Vagina (tissue), 2 donors: ENCODE measurements at regions not wholly inside any gene's neighbourhood (a gene's known extent, or its start where the extent isn't known, plus 50 kb on each side); places are given as distances from the start of the nearest gene placed in this dataset.

ENCODE experiments used
- DNase-seq, 2 donors: peaks; one replicate each; pipeline ENCODE4 v3.0.0-alpha.2; 2017; ENCODE audit errors: extremely low spot score in 2 of 2
- H3K27ac ChIP-seq: fragments of 200-600 bp; sonication (generic); one replicate; pipeline ENCODE4 v1.5.1; 2019
- H3K27me3 ChIP-seq: fragments of 200-600 bp; sonication (generic); one replicate; pipeline ENCODE4 v1.5.1; 2019
- H3K36me3 ChIP-seq, 2 donors: fragments of 200-600 bp; sonication (generic); one replicate each; pipeline ENCODE4 v1.5.1; 2017 to 2019
- H3K4me1 ChIP-seq: fragments of 200-600 bp; sonication (generic); one replicate; pipeline ENCODE4 v1.5.1; 2019
- H3K4me3 ChIP-seq, 2 donors: fragments of 200-600 bp; sonication (generic); 1 replicate in 1 of 2; 2 replicates in 1 of 2; pipeline ENCODE4 v1.5.1; 2016 to 2019
- H3K9me3 ChIP-seq: fragments of 200-600 bp; sonication (generic); one replicate; pipeline ENCODE4 v1.5.1; 2019
- POLR2A ChIP-seq, 2 donors: fragments of 450-650 bp; IDR thresholded peaks; one replicate each; pipeline ENCODE4 v1.6.1; 2017; ENCODE audit warnings: antibody characterized with exemption in 2 of 2, mild to moderate bottlenecking in 2 of 2, moderate library complexity in 2 of 2
- POLR2AphosphoS5 ChIP-seq, 2 donors: sonication (generic); formaldehyde crosslinking; IDR thresholded peaks; one replicate each; pipeline ENCODE4 v1.9.0; 2017; ENCODE audit warnings: antibody characterized with exemption in 2 of 2, mild to moderate bottlenecking in 2 of 2, low read depth in 1 of 2; ENCODE audit not compliant: insufficient read depth in 1 of 2
- intact Hi-C: fragments of 100-400 bp; cut with DNase I; formaldehyde crosslinking; loops from one replicate; pipeline ENCODE4 v1.15.1; 2023
- TF ChIP-seq, protein P1 (sequence below), 3 experiments: fragments of 450-650 bp in 2 of 3; fragments of 200-600 bp in 1 of 3; sonication (generic) in 1 of 3; IDR thresholded peaks; one replicate each; pipeline ENCODE4 v1.5.1; 2017 to 2019; ENCODE audit warnings: antibody characterized with exemption in 3 of 3, mild to moderate bottlenecking in 2 of 3, moderate library complexity in 2 of 3

- H3K9me3 ChIP-seq = no peaks in the 10 kb centered on the region
- TF ChIP-seq, protein P1, sequence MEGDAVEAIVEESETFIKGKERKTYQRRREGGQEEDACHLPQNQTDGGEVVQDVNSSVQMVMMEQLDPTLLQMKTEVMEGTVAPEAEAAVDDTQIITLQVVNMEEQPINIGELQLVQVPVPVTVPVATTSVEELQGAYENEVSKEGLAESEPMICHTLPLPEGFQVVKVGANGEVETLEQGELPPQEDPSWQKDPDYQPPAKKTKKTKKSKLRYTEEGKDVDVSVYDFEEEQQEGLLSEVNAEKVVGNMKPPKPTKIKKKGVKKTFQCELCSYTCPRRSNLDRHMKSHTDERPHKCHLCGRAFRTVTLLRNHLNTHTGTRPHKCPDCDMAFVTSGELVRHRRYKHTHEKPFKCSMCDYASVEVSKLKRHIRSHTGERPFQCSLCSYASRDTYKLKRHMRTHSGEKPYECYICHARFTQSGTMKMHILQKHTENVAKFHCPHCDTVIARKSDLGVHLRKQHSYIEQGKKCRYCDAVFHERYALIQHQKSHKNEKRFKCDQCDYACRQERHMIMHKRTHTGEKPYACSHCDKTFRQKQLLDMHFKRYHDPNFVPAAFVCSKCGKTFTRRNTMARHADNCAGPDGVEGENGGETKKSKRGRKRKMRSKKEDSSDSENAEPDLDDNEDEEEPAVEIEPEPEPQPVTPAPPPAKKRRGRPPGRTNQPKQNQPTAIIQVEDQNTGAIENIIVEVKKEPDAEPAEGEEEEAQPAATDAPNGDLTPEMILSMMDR (IDR thresholded peaks at IDR 0.05) = no peak
- TF ChIP-seq POLR2A (IDR thresholded peaks at IDR 0.05) (no peak), POLR2AphosphoS5 (IDR thresholded peaks at IDR 0.05; ENCODE audit: insufficient read depth in 1 of 2, low read depth in 1 of 2) (no peak)
- H3K4me3 ChIP-seq = no peak overlapping the region
- H3K27me3 ChIP-seq = no peaks in the 10 kb centered on the region
- no peak overlapping the region for H3K27ac ChIP-seq
- DNase-seq = no peak
- no peaks in the 10 kb centered on the region for H3K4me1 ChIP-seq
- H3K36me3 ChIP-seq = no peaks in the 10 kb centered on the region
- intact Hi-C loops = no loop called here
Measured at GRCh38 chr17:79414793-79415211, 196.0 kb downstream of the RBFOX3 start.

GRCh38 chr17:79414063-79414792, 196.6 kb downstream of the RBFOX3 start:
- no peaks in the 10 kb centered on the region for H3K9me3 ChIP-seq
- no peak overlapping the region for H3K27ac ChIP-seq
- H3K4me3 ChIP-seq = no peak overlapping the region
- TF ChIP-seq, protein P1 (IDR thresholded peaks at IDR 0.05) = no peak
- TF ChIP-seq POLR2A (IDR thresholded peaks at IDR 0.05) (no peak), POLR2AphosphoS5 (IDR thresholded peaks at IDR 0.05; ENCODE audit: insufficient read depth in 1 of 2, low read depth in 1 of 2) (no peak)
- intact Hi-C loops = no loop called here
- no peaks in the 10 kb centered on the region for H3K36me3 ChIP-seq
- no peaks in the 10 kb centered on the region for H3K27me3 ChIP-seq
- no peaks in the 10 kb centered on the region for H3K4me1 ChIP-seq
- no peak for DNase-seq

DNA sequence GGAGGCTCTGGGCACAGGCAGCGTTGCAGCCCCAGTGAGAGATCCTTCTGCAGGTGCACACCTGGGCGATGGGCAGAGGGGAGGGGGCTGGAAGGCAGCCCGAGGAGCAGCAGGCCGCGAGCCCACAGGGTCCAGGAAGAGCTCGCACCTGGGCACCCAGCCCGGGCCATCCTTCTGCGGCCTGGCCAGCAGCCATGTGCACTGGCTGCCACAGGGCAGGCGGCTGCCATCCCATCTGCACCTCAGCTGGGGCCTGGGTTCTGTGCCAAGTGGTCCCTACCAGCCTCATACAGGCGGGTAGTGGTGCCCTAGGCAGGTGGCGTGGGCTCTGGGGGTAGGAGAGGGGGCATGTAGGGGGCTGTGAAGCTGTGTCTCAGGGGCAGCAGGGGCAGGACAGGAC, 197.2 kb downstream of the RBFOX3 start:
- no peak for DNase-seq
- Histone ChIP-seq H3K27me3 (no peaks in the 10 kb centered on the region), H3K4me3 (no peak overlapping the region), H3K27ac (no peak overlapping the region), H3K36me3 (no peaks in the 10 kb centered on the region), H3K4me1 (no peaks in the 10 kb centered on the region), H3K9me3 (no peaks in the 10 kb centered on the region)
- intact Hi-C loops = no loop called here
- TF ChIP-seq POLR2AphosphoS5 (IDR thresholded peaks at IDR 0.05; ENCODE audit: insufficient read depth in 1 of 2, low read depth in 1 of 2) (no peak), POLR2A (IDR thresholded peaks at IDR 0.05) (no peak)
- TF ChIP-seq, protein P1 (IDR thresholded peaks at IDR 0.05) = no peak

DNA sequence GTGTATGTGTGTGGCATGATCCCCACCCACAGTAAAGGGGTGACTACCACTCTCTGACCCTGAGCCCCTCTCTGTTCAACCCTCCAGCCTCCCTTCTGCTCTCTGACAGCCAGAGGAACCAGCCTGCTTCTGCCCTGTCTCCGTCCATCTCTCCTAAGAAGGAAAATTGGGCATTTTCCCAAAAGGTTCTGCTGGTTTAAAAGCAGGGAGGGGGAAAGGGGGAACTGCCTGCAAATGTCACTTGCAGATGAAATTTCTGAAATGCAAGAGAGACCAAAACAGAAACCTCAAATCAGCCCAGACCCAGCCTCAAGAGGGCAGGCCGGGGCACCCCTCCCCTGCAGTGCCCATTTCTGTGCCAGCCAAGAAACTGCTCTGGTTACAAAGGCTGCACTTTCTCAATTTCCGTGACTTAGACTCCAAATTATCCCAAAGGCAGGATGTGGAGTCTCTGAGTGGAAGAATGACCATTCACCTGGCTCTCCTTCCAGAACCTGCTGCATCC, 197.9 kb downstream of the RBFOX3 start:
- no peaks in the 10 kb centered on the region for H3K27me3 ChIP-seq

More for the DNA sequence above, 197.9 kb downstream of the RBFOX3 start:
- no peaks in the 10 kb centered on the region for H3K4me1 ChIP-seq
- no peak overlapping the region for H3K27ac ChIP-seq
- no peak overlapping the region for H3K4me3 ChIP-seq
- H3K36me3 ChIP-seq = no peaks in the 10 kb centered on the region
- no peak for DNase-seq
- TF ChIP-seq POLR2AphosphoS5 (IDR thresholded peaks at IDR 0.05; ENCODE audit: insufficient read depth in 1 of 2, low read depth in 1 of 2) (no peak), POLR2A (IDR thresholded peaks at IDR 0.05) (no peak)
- TF ChIP-seq, protein P1 (IDR thresholded peaks at IDR 0.05) = no peak
- intact Hi-C loops = no loop called here
- no peaks in the 10 kb centered on the region for H3K9me3 ChIP-seq
